Hypothalamus (tissue), 51 donors: ENCODE measurements at regions not wholly inside any gene's neighbourhood (a gene's known extent, or its start where the extent isn't known, plus 50 kb on each side); places are given as distances from the start of the nearest gene placed in this dataset.

Source experiments
- DNase-seq, 51 donors: peaks; one replicate each; lab custom pipeline; 2025; lab: John Stamatoyannopoulos, UW

- DNase-seq, result no peak
Measured at GRCh38 chrX:25226151-25226550, 210.4 kb upstream of the ARX start.

GRCh38 chrX:25219480-25219879, 203.7 kb upstream of the ARX start:
- DNase-seq, result no peak

GRCh38 chrX:25213611-25214010, 197.8 kb upstream of the ARX start:
- no peak for DNase-seq

GRCh38 chrX:25207803-25208475, 192.2 kb upstream of the ARX start:
- DNase-seq, result no peak

GRCh38 chrX:25206778-25207177, 191.0 kb upstream of the ARX start:
- DNase-seq, result no peak

- DNase-seq, result peak in 1 of 51 donors; percentile 2
Measured at GRCh38 chrX:25204182-25204581, 188.4 kb upstream of the ARX start.

GRCh38 chrX:25202827-25203226, 187.1 kb upstream of the ARX start:
- no peak for DNase-seq

GRCh38 chrX:25198891-25199290, 183.1 kb upstream of the ARX start:
- DNase-seq, result peak in 2 of 51 donors; percentile 0 to 15

GRCh38 chrX:25198253-25198652, 182.5 kb upstream of the ARX start:
- DNase-seq, result no peak

- DNase-seq, result no peak
Measured at GRCh38 chrX:25196221-25196620, 180.5 kb upstream of the ARX start.

GRCh38 chrX:25191403-25191802, 175.6 kb upstream of the ARX start:
- no peak for DNase-seq

- DNase-seq, result no peak
Measured at GRCh38 chrX:25181775-25182174, 166.0 kb upstream of the ARX start.

GRCh38 chrX:25180242-25180641, 164.5 kb upstream of the ARX start:
- no peak for DNase-seq

GRCh38 chrX:25178555-25178954, 162.8 kb upstream of the ARX start:
- DNase-seq, result no peak

GRCh38 chrX:25175743-25176142, 160.0 kb upstream of the ARX start:
- no peak for DNase-seq

- DNase-seq, result no peak
Measured at GRCh38 chrX:25175171-25175570, 159.4 kb upstream of the ARX start.

GRCh38 chrX:25166546-25166945, 150.8 kb upstream of the ARX start:
- DNase-seq, result no peak

- no peak for DNase-seq
Measured at GRCh38 chrX:25166145-25166544, 150.4 kb upstream of the ARX start.

- no peak for DNase-seq
Measured at GRCh38 chrX:25158635-25159034, 142.9 kb upstream of the ARX start.

GRCh38 chrX:25156832-25157231, 141.1 kb upstream of the ARX start:
- DNase-seq, result no peak

- no peak for DNase-seq
Measured at GRCh38 chrX:25156323-25156722, 140.6 kb upstream of the ARX start.

- no peak for DNase-seq
Measured at GRCh38 chrX:25154168-25154567, 138.4 kb upstream of the ARX start.

- DNase-seq, result no peak
Measured at GRCh38 chrX:25151749-25152148, 136.0 kb upstream of the ARX start.
